ENCODE measurements at regions not wholly inside any gene's neighbourhood (a gene's known extent, or its start where the extent isn't known, plus 50 kb on each side); places are given as distances from the start of the nearest gene placed in this dataset.

DNA sequence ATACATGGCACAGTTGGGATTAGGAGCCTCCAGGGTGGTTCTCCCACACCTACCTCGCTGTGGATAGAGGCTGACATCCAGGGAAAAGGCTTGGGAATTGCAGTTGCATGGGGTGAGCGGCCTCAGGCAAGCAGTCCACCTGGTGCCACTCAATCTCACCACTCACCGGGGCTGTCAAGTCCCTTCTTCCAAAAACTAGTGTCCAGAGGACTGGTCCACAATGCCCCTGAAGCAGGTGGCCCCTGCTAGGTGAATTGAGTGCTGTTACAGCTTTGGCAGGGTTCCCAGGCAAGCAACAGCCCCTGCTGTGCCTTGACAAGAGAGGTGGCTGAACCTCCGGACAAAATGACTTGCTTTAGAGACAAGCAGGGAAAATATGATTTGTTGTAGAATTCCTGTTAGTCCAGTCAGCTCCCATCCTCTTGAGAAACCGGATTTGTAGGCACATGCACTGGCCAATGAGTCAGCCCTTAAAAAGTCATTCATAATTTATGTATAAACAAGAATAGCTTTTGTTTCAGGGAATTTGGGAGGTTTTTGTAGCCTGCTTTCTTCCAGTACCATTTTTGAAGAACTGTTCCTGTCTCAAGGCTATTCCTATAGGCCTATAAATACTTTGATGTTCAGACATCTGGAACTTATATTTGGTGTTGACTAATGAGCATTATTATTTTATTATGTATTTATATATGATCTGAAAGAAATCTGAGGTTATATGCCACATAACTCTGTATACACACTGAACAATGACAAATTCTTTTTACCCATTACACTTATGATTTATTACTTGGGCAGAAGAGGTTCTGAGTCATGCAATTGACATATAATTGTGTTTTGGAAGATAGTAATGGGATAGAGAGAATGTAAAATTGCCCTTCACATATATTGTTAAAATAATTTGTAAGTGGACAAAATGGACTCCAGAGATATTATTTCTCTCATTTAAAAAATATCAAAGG lies 411.1 kb downstream of the ACTL7B start:
- H3K27ac ChIP-seq, result no peak overlapping the region
- H3K9ac ChIP-seq (ENCODE audit: low read depth in 2 of 2, low read length in 2 of 2), result no peak overlapping the region
- no peak overlapping the region for H3K4me3 ChIP-seq
- H3K4me1 ChIP-seq, result no peaks in the 10 kb centered on the region
- no peaks in the 10 kb centered on the region for H3K27me3 ChIP-seq
- no peaks in the 10 kb centered on the region for H3K9me3 ChIP-seq
- no peaks in the 10 kb centered on the region for H3K36me3 ChIP-seq
- TF ChIP-seq, protein P1, sequence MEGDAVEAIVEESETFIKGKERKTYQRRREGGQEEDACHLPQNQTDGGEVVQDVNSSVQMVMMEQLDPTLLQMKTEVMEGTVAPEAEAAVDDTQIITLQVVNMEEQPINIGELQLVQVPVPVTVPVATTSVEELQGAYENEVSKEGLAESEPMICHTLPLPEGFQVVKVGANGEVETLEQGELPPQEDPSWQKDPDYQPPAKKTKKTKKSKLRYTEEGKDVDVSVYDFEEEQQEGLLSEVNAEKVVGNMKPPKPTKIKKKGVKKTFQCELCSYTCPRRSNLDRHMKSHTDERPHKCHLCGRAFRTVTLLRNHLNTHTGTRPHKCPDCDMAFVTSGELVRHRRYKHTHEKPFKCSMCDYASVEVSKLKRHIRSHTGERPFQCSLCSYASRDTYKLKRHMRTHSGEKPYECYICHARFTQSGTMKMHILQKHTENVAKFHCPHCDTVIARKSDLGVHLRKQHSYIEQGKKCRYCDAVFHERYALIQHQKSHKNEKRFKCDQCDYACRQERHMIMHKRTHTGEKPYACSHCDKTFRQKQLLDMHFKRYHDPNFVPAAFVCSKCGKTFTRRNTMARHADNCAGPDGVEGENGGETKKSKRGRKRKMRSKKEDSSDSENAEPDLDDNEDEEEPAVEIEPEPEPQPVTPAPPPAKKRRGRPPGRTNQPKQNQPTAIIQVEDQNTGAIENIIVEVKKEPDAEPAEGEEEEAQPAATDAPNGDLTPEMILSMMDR (IDR thresholded peaks at IDR 0.05), result no peak
- intact Hi-C loops (cut with DNase I), result no loop called here
- no peak for DNase-seq

DNA sequence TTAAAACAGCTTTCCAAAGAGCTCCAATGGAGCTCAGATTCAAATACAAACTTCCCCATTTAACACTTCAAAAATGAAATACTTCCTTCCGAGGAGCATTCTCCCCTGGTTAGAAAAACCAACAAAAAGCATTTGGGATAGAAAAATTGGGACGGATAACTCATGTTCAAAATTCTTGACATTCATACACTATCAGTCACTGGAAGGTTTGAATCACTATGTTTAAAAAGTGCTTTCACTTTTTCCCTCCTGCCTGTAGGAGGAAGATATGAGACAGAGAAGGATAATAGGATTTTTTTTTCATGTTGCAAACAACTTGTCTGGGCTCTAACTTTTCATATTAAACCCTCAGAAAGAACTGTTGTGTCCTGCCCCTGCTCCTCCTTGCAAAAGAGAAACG lies 412.0 kb downstream of the ACTL7B start:
- intact Hi-C loops (cut with DNase I), result no loop called here
- no peak overlapping the region for H3K27ac ChIP-seq
- no peaks in the 10 kb centered on the region for H3K4me1 ChIP-seq
- no peak overlapping the region for H3K4me3 ChIP-seq
- DNase-seq, result no peak
- no peaks in the 10 kb centered on the region for H3K36me3 ChIP-seq
- H3K9ac ChIP-seq (ENCODE audit: low read depth in 2 of 2, low read length in 2 of 2), result no peak overlapping the region
- TF ChIP-seq, protein P1 (IDR thresholded peaks at IDR 0.05), result no peak
- H3K27me3 ChIP-seq, result no peaks in the 10 kb centered on the region
- no peaks in the 10 kb centered on the region for H3K9me3 ChIP-seq

DNA sequence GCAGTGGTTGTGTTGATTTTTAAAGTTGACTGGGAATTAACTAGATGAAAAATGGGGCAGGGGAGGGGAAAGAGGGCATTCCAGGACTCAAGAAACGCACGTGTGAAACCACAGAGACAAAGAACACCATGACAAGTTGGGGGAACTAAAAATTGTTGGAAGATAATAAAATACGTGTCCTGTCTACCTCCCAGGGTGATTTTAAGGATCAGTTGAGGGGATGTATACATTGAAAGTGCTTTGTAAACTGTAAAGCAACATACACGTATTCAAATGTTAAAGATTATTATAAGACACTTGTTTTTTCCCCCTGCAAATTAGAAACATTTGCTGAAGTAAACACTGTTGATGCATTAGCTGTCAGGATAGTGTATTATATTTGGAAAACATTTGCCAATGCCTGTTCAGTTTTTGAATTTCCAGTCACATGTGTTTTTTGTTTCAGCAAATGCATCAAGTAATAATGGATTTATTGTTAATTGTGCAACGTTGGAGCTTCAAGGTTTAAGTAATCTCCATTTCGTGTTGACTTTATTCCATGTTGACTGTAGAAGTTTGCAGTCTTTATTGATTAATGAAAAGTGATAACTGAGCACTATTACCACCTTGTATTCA lies 412.7 kb downstream of the ACTL7B start:
- no peak overlapping the region for H3K27ac ChIP-seq
- no peaks in the 10 kb centered on the region for H3K36me3 ChIP-seq
- H3K4me1 ChIP-seq, result no peaks in the 10 kb centered on the region
- H3K9ac ChIP-seq (ENCODE audit: low read depth in 2 of 2, low read length in 2 of 2), result no peak overlapping the region
- H3K4me3 ChIP-seq, result no peak overlapping the region
- no peaks in the 10 kb centered on the region for H3K27me3 ChIP-seq
- DNase-seq, result no peak
- TF ChIP-seq, protein P1 (IDR thresholded peaks at IDR 0.05), result no peak
- intact Hi-C loops (cut with DNase I), result no loop called here
- no peaks in the 10 kb centered on the region for H3K9me3 ChIP-seq

DNA sequence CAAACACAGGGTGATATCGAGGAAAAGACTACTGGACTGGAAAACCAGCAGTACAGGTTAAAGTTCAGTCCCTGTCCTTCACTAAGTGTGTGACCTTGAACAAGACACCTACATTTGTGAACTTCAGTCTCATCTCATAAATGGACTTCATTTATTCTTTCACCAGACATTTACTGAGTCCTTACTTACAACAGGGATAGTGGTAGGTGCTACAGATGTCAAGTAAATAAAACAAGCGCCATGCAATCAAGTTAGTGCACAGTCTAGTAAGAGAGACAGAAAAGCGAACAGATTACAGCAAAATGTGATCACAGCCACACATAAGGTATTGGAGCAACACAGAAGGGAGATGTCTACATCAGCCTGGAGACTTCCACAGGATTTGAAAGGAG lies 413.2 kb downstream of the ACTL7B start:
- H3K9me3 ChIP-seq, result no peaks in the 10 kb centered on the region
- no peaks in the 10 kb centered on the region for H3K36me3 ChIP-seq
- intact Hi-C loops (cut with DNase I), result no loop called here
- DNase-seq, result no peak
- H3K27me3 ChIP-seq, result no peaks in the 10 kb centered on the region
- no peak overlapping the region for H3K9ac ChIP-seq (ENCODE audit: low read depth in 2 of 2, low read length in 2 of 2)
- H3K4me3 ChIP-seq, result no peak overlapping the region
- no peak overlapping the region for H3K27ac ChIP-seq
- TF ChIP-seq, protein P1 (IDR thresholded peaks at IDR 0.05), result no peak
- no peaks in the 10 kb centered on the region for H3K4me1 ChIP-seq

DNA sequence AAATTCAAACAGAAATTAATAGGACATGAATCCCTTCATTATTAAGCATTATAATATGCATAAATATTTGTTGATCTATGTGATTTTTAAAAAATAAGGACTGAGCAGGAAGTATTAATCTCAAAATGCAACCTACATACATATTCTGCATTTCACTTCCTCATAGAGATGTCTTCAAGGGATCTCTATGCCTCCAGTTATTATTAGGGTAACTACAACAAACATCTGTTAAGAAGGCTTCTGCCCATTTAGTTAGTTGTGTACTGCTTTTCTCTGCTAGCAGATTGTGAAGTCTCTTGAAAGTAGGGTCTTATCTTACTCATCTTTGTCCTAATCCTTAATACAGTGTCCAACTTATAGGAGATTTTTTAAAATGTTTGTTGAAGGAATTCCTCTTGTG lies 414.1 kb downstream of the ACTL7B start:
- no peaks in the 10 kb centered on the region for H3K4me1 ChIP-seq
- no peak for DNase-seq
- TF ChIP-seq, protein P1 (IDR thresholded peaks at IDR 0.05), result no peak

More for the DNA sequence above, 414.1 kb downstream of the ACTL7B start:
- no peaks in the 10 kb centered on the region for H3K27me3 ChIP-seq
- intact Hi-C loops (cut with DNase I), result no loop called here
- H3K27ac ChIP-seq, result no peak overlapping the region
- H3K9ac ChIP-seq (ENCODE audit: low read depth in 2 of 2, low read length in 2 of 2), result no peak overlapping the region
- no peak overlapping the region for H3K4me3 ChIP-seq
- H3K9me3 ChIP-seq, result no peaks in the 10 kb centered on the region
- H3K36me3 ChIP-seq, result no peaks in the 10 kb centered on the region
